ENCODE measurements at regions not wholly inside any gene's neighbourhood (a gene's known extent, or its start where the extent isn't known, plus 50 kb on each side); places are given as distances from the start of the nearest gene placed in this dataset.

- TF ChIP-seq CTCF (conservative IDR thresholded peaks at IDR 0.05; ENCODE audit: low read depth, low read length): no peak
- no peak for DNase-seq (ENCODE audit: low read depth)
- no peak overlapping the region for H3K4me3 ChIP-seq (ENCODE audit: low read length)
These were observed 106.4 kb downstream of the MINAR1 start for GRCh38 chr15:79538527-79538926.

GRCh38 chr15:79539401-79539800 is 107.3 kb downstream of the MINAR1 start:
- no peak for DNase-seq (ENCODE audit: low read depth)
- H3K4me3 ChIP-seq (ENCODE audit: low read length): no peak overlapping the region
- no peak for TF ChIP-seq CTCF (conservative IDR thresholded peaks at IDR 0.05; ENCODE audit: low read depth, low read length)

DNA sequence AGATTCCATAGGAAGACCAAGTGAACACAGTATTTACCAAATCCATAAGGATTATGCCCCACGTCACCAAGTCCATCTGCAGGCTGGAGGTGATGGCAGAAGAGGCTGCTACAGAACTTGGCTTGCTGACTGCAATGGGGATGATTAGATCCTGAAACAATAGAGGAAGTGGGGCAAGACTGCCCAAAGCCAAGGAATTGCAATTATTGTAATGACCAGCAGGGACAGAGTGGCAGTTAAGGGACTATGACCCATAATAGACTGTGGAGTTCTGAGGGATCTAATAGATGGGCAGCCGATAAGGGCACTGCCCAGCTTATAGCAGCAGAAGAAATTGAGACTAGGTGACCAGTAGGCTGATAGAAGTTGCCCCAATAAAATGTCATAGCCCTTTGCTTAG is 108.4 kb downstream of the MINAR1 start:
- no peak for TF ChIP-seq CTCF (conservative IDR thresholded peaks at IDR 0.05; ENCODE audit: low read depth, low read length)
- DNase-seq (ENCODE audit: low read depth): no peak

DNA sequence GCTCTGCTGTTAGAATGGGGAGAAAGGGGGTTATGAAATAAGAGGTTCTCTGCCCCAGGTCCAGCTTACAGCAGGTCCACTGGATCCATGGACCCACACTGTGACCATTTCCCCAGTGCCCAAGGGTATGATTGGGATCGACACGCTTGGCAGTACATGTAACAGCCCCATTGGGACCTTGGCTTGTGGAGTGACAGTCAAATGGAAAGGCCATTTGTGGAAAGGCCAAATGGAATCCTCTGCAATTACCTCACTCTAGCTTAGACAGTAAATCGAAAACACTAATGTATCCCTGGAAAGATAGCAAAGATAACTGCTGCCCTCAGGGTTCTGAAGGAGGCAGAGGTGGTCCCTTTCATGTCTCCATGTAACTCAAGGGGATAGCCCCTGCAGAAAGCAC is 109.1 kb downstream of the MINAR1 start:
- H3K4me3 ChIP-seq (ENCODE audit: low read length): no peak overlapping the region
- no peak for TF ChIP-seq CTCF (conservative IDR thresholded peaks at IDR 0.05; ENCODE audit: low read depth, low read length)
- DNase-seq (ENCODE audit: low read depth): no peak

More for the DNA sequence above, 108.4 kb downstream of the MINAR1 start:
- H3K4me3 ChIP-seq (ENCODE audit: low read length): no peak overlapping the region

- H3K4me3 ChIP-seq (ENCODE audit: low read length): no peak overlapping the region
- no peak for DNase-seq (ENCODE audit: low read depth)
- TF ChIP-seq CTCF (conservative IDR thresholded peaks at IDR 0.05; ENCODE audit: low read depth, low read length): no peak
These were observed 111.0 kb downstream of the MINAR1 start for GRCh38 chr15:79543097-79543496.

GRCh38 chr15:79549196-79549595 is 117.1 kb downstream of the MINAR1 start:
- no peak overlapping the region for H3K4me3 ChIP-seq (ENCODE audit: low read length)
- DNase-seq (ENCODE audit: low read depth): no peak
- no peak for TF ChIP-seq CTCF (conservative IDR thresholded peaks at IDR 0.05; ENCODE audit: low read depth, low read length)

- TF ChIP-seq CTCF (conservative IDR thresholded peaks at IDR 0.05; ENCODE audit: low read depth, low read length): no peak
- no peak for DNase-seq (ENCODE audit: low read depth)
These were observed 128.2 kb downstream of the MINAR1 start for GRCh38 chr15:79560384-79560783.

More at GRCh38 chr15:79560384-79560783, 128.2 kb downstream of the MINAR1 start:
- H3K4me3 ChIP-seq (ENCODE audit: low read length): no peak overlapping the region

Measured in retinal pigment epithelial cell (primary cell).